ENCODE measurements at regions not wholly inside any gene's neighbourhood (a gene's known extent, or its start where the extent isn't known, plus 50 kb on each side); places are given as distances from the start of the nearest gene placed in this dataset.

GRCh38 chr4:101421386-101421785 lies 74.1 kb upstream of the PPP3CA start:
- no peaks in the 10 kb centered on the region for H3K27me3 ChIP-seq (ENCODE audit: insufficient read depth, low read length)
- no peaks in the 10 kb centered on the region for H3K9me3 ChIP-seq (ENCODE audit: low read depth, low read length)
- H4K20me1 ChIP-seq (ENCODE audit: insufficient read depth, low read length): no peaks in the 10 kb centered on the region
- no peak overlapping the region for H3K4me3 ChIP-seq (ENCODE audit: insufficient read depth, low read length)
- no peak for DNase-seq (ENCODE audit: insufficient read length, low spot score, missing footprints)
- H3K79me2 ChIP-seq (ENCODE audit: insufficient read depth, low read length): no peaks in the 10 kb centered on the region
- H3K4me1 ChIP-seq (ENCODE audit: insufficient read depth, low read length): peaks cover 4% of the 10 kb centered on the region
- no peaks in the 10 kb centered on the region for H3K36me3 ChIP-seq (ENCODE audit: insufficient read depth, low read length)
- H3K27ac ChIP-seq (ENCODE audit: low read depth, low read length): no peak overlapping the region
- H3K4me2 ChIP-seq (ENCODE audit: insufficient read depth, low read length): no peak overlapping the region
- TF ChIP-seq CTCF (IDR thresholded peaks at IDR 0.05; ENCODE audit: extremely low read depth, low read depth, low read length): no peak
- H2AFZ ChIP-seq (ENCODE audit: low read length): no peak overlapping the region

GRCh38 chr4:101420661-101421060 lies 73.3 kb upstream of the PPP3CA start:
- Histone ChIP-seq H3K9me3 (ENCODE audit: low read depth, low read length) (no peaks in the 10 kb centered on the region), H2AFZ (ENCODE audit: low read length) (no peak overlapping the region), H3K4me2 (ENCODE audit: insufficient read depth, low read length) (no peak overlapping the region), H3K79me2 (ENCODE audit: insufficient read depth, low read length) (no peaks in the 10 kb centered on the region), H3K27ac (ENCODE audit: low read depth, low read length) (no peak overlapping the region), H3K4me1 (ENCODE audit: insufficient read depth, low read length) (peaks cover 4% of the 10 kb centered on the region), H4K20me1 (ENCODE audit: insufficient read depth, low read length) (no peaks in the 10 kb centered on the region), H3K4me3 (ENCODE audit: insufficient read depth, low read length) (no peak overlapping the region), H3K27me3 (ENCODE audit: insufficient read depth, low read length) (no peaks in the 10 kb centered on the region), H3K36me3 (ENCODE audit: insufficient read depth, low read length) (no peaks in the 10 kb centered on the region)
- TF ChIP-seq CTCF (IDR thresholded peaks at IDR 0.05; ENCODE audit: extremely low read depth, low read depth, low read length): no peak
- no peak for DNase-seq (ENCODE audit: insufficient read length, low spot score, missing footprints)

- Histone ChIP-seq H3K4me3 (ENCODE audit: insufficient read depth, low read length) (no peak overlapping the region), H3K36me3 (ENCODE audit: insufficient read depth, low read length) (no peaks in the 10 kb centered on the region), H3K4me2 (ENCODE audit: insufficient read depth, low read length) (no peak overlapping the region), H2AFZ (ENCODE audit: low read length) (peak overlapping the region; percentile 40), H4K20me1 (ENCODE audit: insufficient read depth, low read length) (no peaks in the 10 kb centered on the region), H3K27ac (ENCODE audit: low read depth, low read length) (no peak overlapping the region), H3K4me1 (ENCODE audit: insufficient read depth, low read length) (peaks cover 4% of the 10 kb centered on the region), H3K9me3 (ENCODE audit: low read depth, low read length) (no peaks in the 10 kb centered on the region), H3K27me3 (ENCODE audit: insufficient read depth, low read length) (no peaks in the 10 kb centered on the region), H3K79me2 (ENCODE audit: insufficient read depth, low read length) (no peaks in the 10 kb centered on the region)
- no peak for TF ChIP-seq CTCF (IDR thresholded peaks at IDR 0.05; ENCODE audit: extremely low read depth, low read depth, low read length)
- DNase-seq (ENCODE audit: insufficient read length, low spot score, missing footprints): no peak
These were observed 72.2 kb upstream of the PPP3CA start for GRCh38 chr4:101419336-101420135.

GRCh38 chr4:101418466-101418865 lies 71.1 kb upstream of the PPP3CA start:
- no peak overlapping the region for H3K4me2 ChIP-seq (ENCODE audit: insufficient read depth, low read length)
- no peaks in the 10 kb centered on the region for H3K36me3 ChIP-seq (ENCODE audit: insufficient read depth, low read length)
- H4K20me1 ChIP-seq (ENCODE audit: insufficient read depth, low read length): no peaks in the 10 kb centered on the region
- no peak for TF ChIP-seq CTCF (IDR thresholded peaks at IDR 0.05; ENCODE audit: extremely low read depth, low read depth, low read length)
- no peaks in the 10 kb centered on the region for H3K79me2 ChIP-seq (ENCODE audit: insufficient read depth, low read length)
- H3K4me1 ChIP-seq (ENCODE audit: insufficient read depth, low read length): peaks cover 4% of the 10 kb centered on the region
- no peak overlapping the region for H2AFZ ChIP-seq (ENCODE audit: low read length)
- H3K27me3 ChIP-seq (ENCODE audit: insufficient read depth, low read length): no peaks in the 10 kb centered on the region
- H3K4me3 ChIP-seq (ENCODE audit: insufficient read depth, low read length): no peak overlapping the region
- no peak for DNase-seq (ENCODE audit: insufficient read length, low spot score, missing footprints)
- no peak overlapping the region for H3K27ac ChIP-seq (ENCODE audit: low read depth, low read length)
- no peaks in the 10 kb centered on the region for H3K9me3 ChIP-seq (ENCODE audit: low read depth, low read length)
